ENCODE measurements at regions not wholly inside any gene's neighbourhood (a gene's known extent, or its start where the extent isn't known, plus 50 kb on each side); places are given as distances from the start of the nearest gene placed in this dataset.

DNA sequence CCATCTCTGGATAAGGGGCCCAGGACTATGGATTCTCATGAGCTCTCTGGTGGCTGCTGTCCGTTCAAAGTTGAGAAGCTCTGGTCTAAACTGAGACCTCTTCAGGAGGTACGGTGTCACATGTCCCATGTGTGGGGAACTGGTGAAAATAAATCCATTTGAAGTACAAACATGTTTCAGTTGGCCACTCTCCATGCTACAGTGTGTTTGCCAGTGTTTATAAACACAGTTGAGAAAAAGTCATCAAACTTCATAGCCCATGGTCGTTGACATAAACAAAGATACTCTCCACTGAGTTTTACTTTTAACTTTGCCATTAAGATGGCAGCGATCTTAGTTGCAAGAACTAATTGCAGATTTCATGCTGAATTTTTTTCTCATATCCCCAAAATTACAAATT lies 72.8 kb downstream of the PSMG1 start:
- no peak overlapping the region for H3K4me3 ChIP-seq (ENCODE audit: low read depth, low read length)
- DNase-seq (ENCODE audit: low read depth): no peak
- TF ChIP-seq, protein P1, sequence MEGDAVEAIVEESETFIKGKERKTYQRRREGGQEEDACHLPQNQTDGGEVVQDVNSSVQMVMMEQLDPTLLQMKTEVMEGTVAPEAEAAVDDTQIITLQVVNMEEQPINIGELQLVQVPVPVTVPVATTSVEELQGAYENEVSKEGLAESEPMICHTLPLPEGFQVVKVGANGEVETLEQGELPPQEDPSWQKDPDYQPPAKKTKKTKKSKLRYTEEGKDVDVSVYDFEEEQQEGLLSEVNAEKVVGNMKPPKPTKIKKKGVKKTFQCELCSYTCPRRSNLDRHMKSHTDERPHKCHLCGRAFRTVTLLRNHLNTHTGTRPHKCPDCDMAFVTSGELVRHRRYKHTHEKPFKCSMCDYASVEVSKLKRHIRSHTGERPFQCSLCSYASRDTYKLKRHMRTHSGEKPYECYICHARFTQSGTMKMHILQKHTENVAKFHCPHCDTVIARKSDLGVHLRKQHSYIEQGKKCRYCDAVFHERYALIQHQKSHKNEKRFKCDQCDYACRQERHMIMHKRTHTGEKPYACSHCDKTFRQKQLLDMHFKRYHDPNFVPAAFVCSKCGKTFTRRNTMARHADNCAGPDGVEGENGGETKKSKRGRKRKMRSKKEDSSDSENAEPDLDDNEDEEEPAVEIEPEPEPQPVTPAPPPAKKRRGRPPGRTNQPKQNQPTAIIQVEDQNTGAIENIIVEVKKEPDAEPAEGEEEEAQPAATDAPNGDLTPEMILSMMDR (IDR thresholded peaks at IDR 0.05; ENCODE audit: control insufficient read depth, extremely low read depth, insufficient read depth): no peak

DNA sequence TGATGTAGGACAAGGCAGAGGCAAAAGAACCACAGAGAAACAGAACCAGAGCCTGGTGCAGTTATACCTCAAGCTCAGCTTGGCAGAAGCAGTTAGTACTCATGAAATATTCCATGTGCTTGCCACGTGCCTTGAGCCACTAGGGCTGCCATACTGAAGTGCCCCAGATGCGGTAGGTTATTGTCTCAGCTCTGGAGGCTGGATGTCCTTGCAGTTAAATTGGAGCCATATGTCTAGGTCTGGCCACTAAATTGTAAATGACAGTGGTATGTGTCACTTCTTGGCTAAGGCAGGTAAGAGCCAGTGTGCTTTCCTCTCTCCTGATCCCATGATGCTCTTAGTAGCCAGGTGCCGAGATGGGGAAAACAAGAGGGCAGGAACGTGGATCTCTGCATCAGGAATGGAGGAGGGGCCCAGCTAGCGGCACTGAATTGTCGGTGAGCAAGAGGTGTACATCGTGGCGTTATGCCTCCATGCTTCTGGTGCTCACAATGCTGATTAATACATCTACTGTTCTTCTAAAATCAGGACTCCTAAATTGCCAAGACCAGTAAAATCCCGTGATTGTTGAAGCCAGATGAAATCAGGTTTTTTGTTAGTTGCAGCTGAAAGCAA lies 73.5 kb downstream of the PSMG1 start:
- DNase-seq (ENCODE audit: low read depth): no peak
- TF ChIP-seq, protein P1 (IDR thresholded peaks at IDR 0.05; ENCODE audit: control insufficient read depth, extremely low read depth, insufficient read depth): no peak
- no peak overlapping the region for H3K4me3 ChIP-seq (ENCODE audit: low read depth, low read length)

DNA sequence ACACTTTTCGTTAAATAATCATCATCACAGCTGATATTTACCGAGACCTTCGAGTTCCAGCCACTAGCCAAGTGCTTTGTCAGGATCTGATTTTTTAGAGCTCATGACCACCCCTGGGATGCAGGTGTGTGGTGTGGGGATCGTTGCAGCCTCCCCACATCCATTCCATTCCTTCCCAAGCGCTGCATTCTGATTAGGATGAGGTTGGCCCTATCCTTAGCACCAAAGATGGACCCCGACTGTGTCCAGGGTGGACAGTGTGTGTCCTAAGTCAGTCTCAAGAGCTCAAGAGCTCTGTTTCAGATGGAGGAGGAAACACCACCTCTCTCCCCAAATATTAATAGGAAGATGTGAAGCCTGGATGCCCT lies 74.1 kb downstream of the PSMG1 start:
- no peak for DNase-seq (ENCODE audit: low read depth)
- no peak overlapping the region for H3K4me3 ChIP-seq (ENCODE audit: low read depth, low read length)
- TF ChIP-seq, protein P1 (IDR thresholded peaks at IDR 0.05; ENCODE audit: control insufficient read depth, extremely low read depth, insufficient read depth): no peak

DNA sequence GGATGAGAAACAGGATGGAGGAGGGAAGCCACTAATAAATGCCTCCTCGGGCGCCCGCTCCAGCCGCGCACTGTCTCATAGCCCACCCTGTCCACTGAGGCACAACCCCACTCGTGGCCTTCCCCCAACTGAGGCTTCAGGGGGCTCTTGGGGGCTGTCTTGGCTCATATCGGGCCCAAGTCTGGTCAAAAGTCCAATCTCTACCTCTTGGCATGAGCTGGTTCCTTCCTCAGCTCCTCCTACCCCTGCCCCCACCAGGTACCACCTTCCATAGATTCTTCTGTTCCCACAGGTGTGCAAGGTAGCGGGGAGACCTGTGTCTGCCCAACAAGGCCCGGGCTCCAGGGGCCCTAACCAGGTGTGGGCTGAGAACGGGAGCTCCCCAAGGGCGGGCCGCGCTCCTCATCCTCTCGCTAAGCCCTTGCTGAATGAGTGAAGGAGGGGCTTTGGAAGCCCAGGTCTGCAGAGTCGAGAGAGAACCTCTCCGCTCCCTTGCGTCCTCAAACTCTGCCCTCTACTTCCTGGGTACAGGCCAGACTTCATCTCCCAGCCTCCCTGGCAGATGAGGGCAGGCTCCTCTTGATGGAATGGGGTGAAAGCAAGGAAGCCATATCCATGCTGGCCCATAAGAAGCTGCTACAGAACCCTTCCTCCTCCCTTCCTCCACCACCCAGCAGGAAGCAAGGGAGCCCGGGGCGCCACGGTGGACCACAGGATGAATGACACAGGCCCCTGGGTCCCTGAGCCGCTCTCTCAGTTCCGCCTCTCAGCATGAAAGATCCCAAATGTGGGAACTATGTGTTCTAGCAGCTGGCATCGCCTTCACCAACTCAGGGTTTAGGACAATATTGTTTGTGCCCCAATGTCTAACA lies 74.7 kb downstream of the PSMG1 start:
- no peak overlapping the region for H3K4me3 ChIP-seq (ENCODE audit: low read depth, low read length)
- no peak for DNase-seq (ENCODE audit: low read depth)
- TF ChIP-seq, protein P1 (IDR thresholded peaks at IDR 0.05; ENCODE audit: control insufficient read depth, extremely low read depth, insufficient read depth): no peak

DNA sequence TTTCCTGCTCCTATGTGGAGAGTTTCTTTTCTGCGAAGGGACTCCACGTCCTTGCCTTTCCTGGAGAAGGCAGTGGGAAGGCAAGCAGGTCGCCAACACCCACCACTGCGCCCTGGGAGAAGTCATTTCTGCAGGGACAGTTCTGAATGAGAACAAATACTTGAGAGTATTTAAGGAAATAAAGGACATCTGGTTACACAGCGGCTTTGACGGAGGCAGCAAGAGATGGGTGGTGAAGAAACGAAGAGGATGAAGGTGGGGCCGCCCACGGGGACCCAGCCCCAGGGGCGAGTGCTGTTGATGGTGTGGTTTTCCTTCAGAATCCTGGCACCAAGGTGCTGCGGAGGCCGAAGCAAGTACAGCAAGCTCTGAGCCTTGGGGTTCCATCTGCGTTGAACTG lies 75.5 kb downstream of the PSMG1 start:
- H3K4me3 ChIP-seq (ENCODE audit: low read depth, low read length): no peak overlapping the region
- TF ChIP-seq, protein P1 (IDR thresholded peaks at IDR 0.05; ENCODE audit: control insufficient read depth, extremely low read depth, insufficient read depth): no peak
- DNase-seq (ENCODE audit: low read depth): no peak

DNA sequence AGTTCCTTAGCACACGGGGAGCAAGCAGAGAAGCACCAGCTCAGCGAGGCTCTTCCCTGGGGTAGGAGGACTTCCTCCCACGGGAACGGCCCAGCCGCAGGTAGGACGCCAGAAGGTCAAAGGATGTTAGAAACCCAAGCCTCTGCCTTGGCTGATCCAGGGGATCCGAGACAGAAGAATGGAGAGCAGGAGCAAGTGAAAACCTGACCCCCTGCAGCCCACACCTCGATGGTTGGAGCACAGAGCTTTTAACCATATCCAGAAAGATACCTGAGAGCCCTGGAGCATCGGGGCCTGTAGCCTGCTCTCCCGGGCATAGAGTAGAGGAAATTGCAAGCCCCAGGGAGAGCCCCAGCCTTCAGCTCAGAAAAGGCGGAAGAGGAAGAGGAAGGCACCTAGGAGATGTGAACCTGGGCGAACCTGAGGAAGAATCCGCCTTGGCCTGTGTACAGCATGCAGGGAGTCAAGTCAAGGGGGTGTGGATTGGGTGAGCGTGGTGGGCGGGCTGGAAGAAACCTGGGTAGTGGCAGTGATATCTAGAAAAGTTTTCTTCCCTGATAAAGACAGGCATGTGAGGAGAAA lies 76.3 kb downstream of the PSMG1 start:
- no peak overlapping the region for H3K4me3 ChIP-seq (ENCODE audit: low read depth, low read length)
- DNase-seq (ENCODE audit: low read depth): no peak
- TF ChIP-seq, protein P1 (IDR thresholded peaks at IDR 0.05; ENCODE audit: control insufficient read depth, extremely low read depth, insufficient read depth): no peak
